Small intestine (tissue), 7 donors: ENCODE measurements at regions not wholly inside any gene's neighbourhood (a gene's known extent, or its start where the extent isn't known, plus 50 kb on each side); places are given as distances from the start of the nearest gene placed in this dataset.

Source experiments
- DNase-seq, 2 donors: peaks; one replicate each; pipeline versions ENCODE4 v3.0.0 to v3.0.0-alpha.2; 2013
- FAIRE-seq: peaks from 2 replicates; lab custom pipeline; 2012; peaks lifted over from hg19 to GRCh38; lab: Jason Lieb, UNC
- H3K27ac ChIP-seq, 3 donors: one replicate each; pipeline ENCODE4 v1.5.1; 2013; ENCODE audit warnings: low read length in 2 of 3, mild to moderate bottlenecking in 2 of 3, control low read depth in 1 of 3, inconsistent platforms in 1 of 3, low read depth in 1 of 3, moderate library complexity in 1 of 3
- H3K27me3 ChIP-seq, 3 donors: one replicate each; pipeline ENCODE4 v1.6.1; 2013; ENCODE audit warnings: low read length in 3 of 3, inconsistent platforms in 1 of 3; ENCODE audit not compliant: control insufficient read depth in 3 of 3, insufficient read depth in 3 of 3
- H3K36me3 ChIP-seq, 3 donors: one replicate each; pipeline ENCODE4 v1.6.1; 2013; ENCODE audit warnings: low read length in 3 of 3, inconsistent platforms in 1 of 3, low read depth in 1 of 3, mild to moderate bottlenecking in 1 of 3, moderate library complexity in 1 of 3; ENCODE audit not compliant: control insufficient read depth in 3 of 3, insufficient read depth in 2 of 3
- H3K4me1 ChIP-seq, 3 donors: one replicate each; pipeline ENCODE4 v1.6.1; 2013; ENCODE audit warnings: low read length in 2 of 3, inconsistent platforms in 1 of 3, low read depth in 1 of 3, mild to moderate bottlenecking in 1 of 3, moderate library complexity in 1 of 3; ENCODE audit not compliant: control insufficient read depth in 3 of 3, insufficient read depth in 2 of 3
- H3K4me3 ChIP-seq, 3 donors: one replicate each; pipeline ENCODE4 v1.5.1; 2013; ENCODE audit warnings: low read length in 3 of 3, control low read depth in 1 of 3, inconsistent platforms in 1 of 3, low read depth in 1 of 3, mild to moderate bottlenecking in 1 of 3, moderate library complexity in 1 of 3
- H3K9me3 ChIP-seq, 2 donors: one replicate each; pipeline ENCODE4 v1.6.1; 2013; ENCODE audit warnings: low read depth in 1 of 2, low read length in 1 of 2; ENCODE audit not compliant: control insufficient read depth in 2 of 2, insufficient read depth in 1 of 2
- WGBS, 3 donors: extraction: QIAGEN DNeasy Blood & Tissue Kit; methylation state at CpG; one replicate each; pipeline ENCODE4 v1.1.7; 2013; 5-methylcytosine and 5-hydroxymethylcytosine counted together
- donor health status: healthy with polysubstance abuse.
- donor health status: control.
- donor health status: control.
- donor health status: Bipolar disorder and iron deficiency.
- donor health status: healthy.

- DNase-seq = no peak
- Histone ChIP-seq H3K9me3 (no peaks in the 10 kb centered on the region), H3K4me3 (no peak overlapping the region), H3K4me1 (no peaks in the 10 kb centered on the region), H3K36me3 (no peaks in the 10 kb centered on the region), H3K27ac (no peak overlapping the region), H3K27me3 (peaks cover 0 to 3% (median 0%) of the 10 kb centered on the region in 3 donors)
- 34 to 58% (median 45%) methylated on average over 7 of the region's 7 CpGs for WGBS, 3 donors
- FAIRE-seq = no peak
Measured at GRCh38 chr18:77785415-77785975, 535.8 kb downstream of the GALR1 start.

DNA sequence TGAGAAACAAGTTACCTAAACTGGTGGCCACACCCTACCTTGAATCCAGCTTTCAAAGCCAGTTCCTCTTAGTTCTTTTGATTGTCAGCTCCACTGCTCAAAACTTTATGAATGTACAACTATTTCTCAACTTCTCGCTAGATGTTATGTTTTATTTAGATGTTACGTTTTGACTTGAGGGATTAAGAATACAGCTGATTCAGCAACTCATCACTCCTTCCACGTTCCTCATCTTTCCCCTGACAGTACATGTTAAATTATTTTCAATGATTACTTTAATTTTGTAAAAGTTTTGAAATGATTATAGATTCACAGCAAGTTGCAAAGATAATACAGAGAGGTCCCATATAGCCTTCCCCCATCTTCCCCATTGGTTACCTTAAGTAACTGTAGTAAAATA is 553.4 kb downstream of the GALR1 start:
- peaks cover 0 to 4% of the 10 kb centered on the region in 2 donors for H3K9me3 ChIP-seq
- no peak for FAIRE-seq
- H3K27ac ChIP-seq = no peak overlapping the region
- no peaks in the 10 kb centered on the region for H3K36me3 ChIP-seq
- WGBS, 3 donors = 61 to 70% (median 63%) methylated on average over 3 of the region's 3 CpGs
- H3K4me3 ChIP-seq = no peak overlapping the region
- DNase-seq = no peak
- no peaks in the 10 kb centered on the region for H3K4me1 ChIP-seq
- no peaks in the 10 kb centered on the region for H3K27me3 ChIP-seq

DNA sequence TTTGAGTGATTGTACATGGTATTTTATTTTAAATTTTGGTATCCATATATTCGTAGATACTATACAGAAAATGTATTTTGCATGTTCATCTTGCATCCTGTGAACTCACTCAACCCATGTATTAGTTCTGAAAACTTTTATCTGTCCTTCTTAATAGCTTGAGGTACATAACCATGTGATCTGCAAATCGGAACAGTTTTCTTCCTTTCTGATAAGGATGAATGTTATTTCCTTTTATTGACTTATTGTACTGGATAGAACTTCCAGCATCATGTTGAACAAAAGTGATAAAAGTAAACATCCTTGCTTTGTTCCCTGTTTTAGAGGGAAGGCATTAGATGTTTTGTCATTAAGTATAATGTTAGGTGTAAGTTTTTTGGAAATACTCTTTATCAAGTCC is 554.7 kb downstream of the GALR1 start:
- Histone ChIP-seq H3K4me3 (no peak overlapping the region), H3K4me1 (no peaks in the 10 kb centered on the region), H3K27ac (no peak overlapping the region), H3K36me3 (no peaks in the 10 kb centered on the region), H3K27me3 (peaks cover 0 to 2% (median 0%) of the 10 kb centered on the region in 3 donors), H3K9me3 (peaks cover 0 to 3% of the 10 kb centered on the region in 2 donors)
- 23 to 50% (median 31%) methylated on average over 2 of the region's 2 CpGs for WGBS, 3 donors
- no peak for FAIRE-seq
- DNase-seq = no peak

DNA sequence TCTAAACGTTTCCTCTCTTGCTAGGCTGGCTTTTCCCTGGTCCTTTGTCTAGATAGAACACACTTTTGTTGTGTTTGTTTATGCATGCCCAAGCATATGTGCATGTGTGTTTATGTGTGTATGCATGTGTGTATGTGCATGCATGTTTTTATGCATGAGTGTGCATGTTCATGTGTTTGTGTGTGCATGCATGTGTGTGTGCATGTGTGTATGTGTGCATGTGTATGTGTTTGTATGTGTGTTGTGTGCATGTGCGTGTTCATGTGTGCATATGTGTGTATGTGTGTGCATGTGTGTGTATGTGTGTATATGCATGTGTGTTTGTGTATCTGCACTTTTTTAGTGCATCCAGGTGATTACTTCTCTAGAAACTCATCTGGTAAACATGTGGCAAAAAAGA is 558.0 kb downstream of the GALR1 start:
- DNase-seq = no peak
- Histone ChIP-seq H3K27ac (no peak overlapping the region), H3K4me1 (no peaks in the 10 kb centered on the region), H3K27me3 (peaks cover 0 to 2% (median 0%) of the 10 kb centered on the region in 3 donors), H3K4me3 (no peak overlapping the region), H3K9me3 (peaks cover 0 to 6% of the 10 kb centered on the region in 2 donors), H3K36me3 (no peaks in the 10 kb centered on the region)
- no peak for FAIRE-seq
- 75 to 82% (median 81%) methylated on average over 2 of the region's 2 CpGs for whole genome bisulfite sequencing, 3 donors

GRCh38 chr18:77811503-77811902 is 561.9 kb downstream of the GALR1 start:
- Histone ChIP-seq H3K27me3 (peaks cover 0 to 2% (median 0%) of the 10 kb centered on the region in 3 donors), H3K9me3 (peaks cover 0 to 6% of the 10 kb centered on the region in 2 donors), H3K36me3 (no peaks in the 10 kb centered on the region), H3K4me1 (no peaks in the 10 kb centered on the region), H3K27ac (no peak overlapping the region), H3K4me3 (no peak overlapping the region)
- no peak for FAIRE-seq
- peak in 1 of 2 donors; percentile 3 for DNase-seq
- 25 to 49% (median 38%) methylated on average over 5 of the region's 5 CpGs for WGBS, 3 donors

DNA sequence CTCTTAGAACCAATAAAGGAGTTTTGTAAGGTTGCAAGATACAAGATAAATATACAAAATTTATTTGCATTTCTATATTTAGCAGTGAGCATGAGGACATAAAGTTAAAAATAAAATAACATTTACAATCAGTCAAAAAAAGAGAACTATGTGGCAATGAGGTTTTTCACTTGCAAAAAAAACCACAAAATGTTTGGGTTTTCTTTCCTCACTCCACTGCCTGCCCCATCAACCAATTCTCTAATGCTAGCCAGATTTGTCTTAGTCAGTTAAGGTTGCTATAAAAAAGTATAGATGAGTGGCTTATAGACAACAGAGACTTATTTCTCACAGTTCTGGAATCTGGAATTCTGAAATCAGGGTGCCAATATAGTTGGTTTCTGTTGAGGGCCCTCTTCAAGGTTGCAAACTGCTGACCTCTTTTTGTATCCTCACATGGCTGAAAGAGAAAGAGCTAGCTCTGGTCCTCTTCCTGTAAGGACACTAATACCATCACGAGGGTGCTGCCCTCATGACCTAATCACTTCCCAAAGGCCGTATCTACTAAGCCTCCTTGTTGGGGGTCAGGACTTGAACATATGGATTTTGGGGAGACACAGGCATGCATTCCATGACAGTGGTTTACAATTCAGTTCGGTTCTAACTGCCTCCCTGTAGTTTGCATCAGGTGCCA is 566.2 kb downstream of the GALR1 start:
- H3K4me3 ChIP-seq = no peak overlapping the region
- FAIRE-seq = no peak
- H3K9me3 ChIP-seq = peaks cover 0 to 5% of the 10 kb centered on the region in 2 donors
- no peaks in the 10 kb centered on the region for H3K36me3 ChIP-seq
- H3K27ac ChIP-seq = no peak overlapping the region
- WGBS, 3 donors = 68 to 74% (median 73%) methylated on average over 3 of the region's 3 CpGs
- no peaks in the 10 kb centered on the region for H3K4me1 ChIP-seq
- H3K27me3 ChIP-seq = no peaks in the 10 kb centered on the region
- DNase-seq = no peak

DNA sequence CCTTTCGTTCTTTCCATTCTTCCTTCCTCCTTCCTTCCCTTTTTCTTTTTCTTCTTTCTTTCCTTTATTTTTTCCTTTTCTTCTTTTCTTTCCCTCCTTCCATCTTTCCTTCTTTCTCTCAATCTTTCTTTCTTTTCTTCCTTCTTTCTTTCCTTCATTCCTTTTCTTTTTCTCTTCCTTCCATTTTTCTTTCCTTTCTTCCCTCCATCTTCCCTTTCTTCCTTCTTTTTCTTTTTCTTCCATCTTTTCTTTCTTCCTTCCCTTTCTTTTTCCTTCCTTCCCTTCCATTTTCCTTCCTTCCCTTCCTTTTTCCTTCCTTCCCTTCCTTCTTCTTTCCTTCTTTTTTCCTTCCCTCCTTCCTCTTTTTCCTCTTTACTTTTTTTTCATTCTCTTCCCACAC is 568.7 kb downstream of the GALR1 start:
- Histone ChIP-seq H3K4me3 (no peak overlapping the region), H3K27me3 (no peaks in the 10 kb centered on the region), H3K27ac (no peak overlapping the region), H3K36me3 (no peaks in the 10 kb centered on the region), H3K4me1 (no peaks in the 10 kb centered on the region), H3K9me3 (peaks cover 0 to 11% of the 10 kb centered on the region in 2 donors)
- DNase-seq (no peak), FAIRE-seq (no peak)
- WGBS, 3 donors = 67 to 90% (median 85%) methylated on average over 1 of the region's 1 CpG

- Histone ChIP-seq H3K36me3 (no peaks in the 10 kb centered on the region), H3K27ac (no peak overlapping the region), H3K4me3 (no peak overlapping the region), H3K27me3 (no peaks in the 10 kb centered on the region), H3K4me1 (no peaks in the 10 kb centered on the region), H3K9me3 (peaks cover 0 to 11% of the 10 kb centered on the region in 2 donors)
- DNase-seq = no peak
- 90 to 93% (median 91%) methylated on average over 14 of the region's 14 CpGs for WGBS, 3 donors
- no peak for FAIRE-seq
Measured at GRCh38 chr18:77820472-77820871, 570.8 kb downstream of the GALR1 start.
